Adrenal gland (tissue), 9 donors: ENCODE measurements at regions not wholly inside any gene's neighbourhood (a gene's known extent, or its start where the extent isn't known, plus 50 kb on each side); places are given as distances from the start of the nearest gene placed in this dataset.

Experiments used
- DNase-seq, 7 donors: peaks; one replicate each; pipeline ENCODE4 v3.0.0-alpha.2; 2019 to 2020
- H3K27ac ChIP-seq, 5 donors: fragments of 200-600 bp; sonication (generic) in 4 of 5; 1 replicate in 3 of 5; 2 replicates in 2 of 5; pipeline versions ENCODE4 v1.5.1 to v1.8.0; 2016 to 2020; ENCODE audit warnings: mild to moderate bottlenecking in 1 of 5
- H3K27me3 ChIP-seq: fragments of 200-600 bp; 2 replicates; pipeline ENCODE4 v1.8.0; 2021
- H3K36me3 ChIP-seq, 2 donors: fragments of 200-600 bp; replicated peaks in 1 of 2; 1 replicate in 1 of 2; 2 replicates in 1 of 2; pipeline versions ENCODE4 v1.5.1 to v1.8.0; 2018 to 2022
- H3K4me1 ChIP-seq, 2 donors: fragments of 200-600 bp; replicated peaks in 1 of 2; 1 replicate in 1 of 2; 2 replicates in 1 of 2; pipeline versions ENCODE4 v1.5.1 to v1.8.0; 2018 to 2021
- H3K4me3 ChIP-seq, 4 donors: fragments of 200-600 bp; sonication (generic) in 3 of 4; one replicate each; pipeline ENCODE4 v1.5.1; 2016 to 2018
- H3K9me3 ChIP-seq, 3 donors: fragments of 200-600 bp; sonication (generic) in 1 of 3; replicated peaks in 1 of 3; 1 replicate in 2 of 3; 2 replicates in 1 of 3; pipeline versions ENCODE4 v1.5.1 to v1.8.0; 2016 to 2021
- CTCF ChIP-seq, 6 experiments: fragments of 450-650 bp in 4 of 6; fragments of 200-600 bp in 2 of 6; sonication (generic) in 1 of 6; IDR thresholded peaks; 1 replicate in 5 of 6; 2 replicates in 1 of 6; pipeline versions ENCODE4 v1.5.1 to v1.8.0; 2016 to 2021; ENCODE audit warnings: antibody characterized with exemption in 6 of 6, mild to moderate bottlenecking in 2 of 6, moderate library complexity in 1 of 6
- POLR2A ChIP-seq, 2 donors: fragments of 450-650 bp; IDR thresholded peaks; one replicate each; pipeline ENCODE4 v1.6.1; 2017; ENCODE audit warnings: antibody characterized with exemption in 2 of 2, mild to moderate bottlenecking in 2 of 2, moderate library complexity in 1 of 2
- WGBS, 4 donors: extraction: QIAGEN DNeasy Blood & Tissue Kit in 2 of 4; methylation state at CpG; one replicate each; pipeline versions ENCODE4 v1.1.5 to v1.1.7; 2013 to 2017; 5-methylcytosine and 5-hydroxymethylcytosine counted together
- intact Hi-C, 2 donors: fragments of 100-400 bp; cut with DNase I; formaldehyde crosslinking; loops; one replicate each; pipeline versions ENCODE4 v1.14.1 to v1.15.0; 2022 to 2023
- donor health status: healthy with polysubstance abuse.
- donor health status: Bipolar disorder and iron deficiency.
- donor health status: DM: yes; HTN: yes; CAD: no.
- donor health status: DM: no; HTN: no; CAD: no.
- donor health status: DM: no; HTN: no; CAD: no.

- intact Hi-C loops, result no loop called here
- H3K36me3 ChIP-seq, result no peaks in the 10 kb centered on the region
- peak overlapping the region in 1 of 5 donors; percentile 79 for H3K27ac ChIP-seq
- 67 to 96% (median 88%) methylated on average over 1 of the region's 1 CpG for WGBS, 4 donors
- no peak for DNase-seq
- no peak overlapping the region for H3K4me3 ChIP-seq
- TF ChIP-seq POLR2A (IDR thresholded peaks at IDR 0.05) (no peak), CTCF (IDR thresholded peaks at IDR 0.05) (no peak)
- no peaks in the 10 kb centered on the region for H3K27me3 ChIP-seq
- peaks cover 0 to 14% of the 10 kb centered on the region in 2 donors for H3K4me1 ChIP-seq
- no peaks in the 10 kb centered on the region for H3K9me3 ChIP-seq
Measured at GRCh38 chr10:4132216-4132556, 347.2 kb upstream of the KLF6 start.

GRCh38 chr10:4131407-4132215 is 346.6 kb upstream of the KLF6 start:
- H3K27me3 ChIP-seq, result no peaks in the 10 kb centered on the region
- 67 to 74% (median 71%) methylated on average over 5 of the region's 5 CpGs for WGBS, 4 donors
- no peaks in the 10 kb centered on the region for H3K9me3 ChIP-seq
- TF ChIP-seq POLR2A (IDR thresholded peaks at IDR 0.05) (no peak), CTCF (IDR thresholded peaks at IDR 0.05) (no peak)
- peaks cover 0 to 14% of the 10 kb centered on the region in 2 donors for H3K4me1 ChIP-seq
- no peaks in the 10 kb centered on the region for H3K36me3 ChIP-seq
- peak in 1 of 7 donors; percentile 28 for DNase-seq
- H3K27ac ChIP-seq, result peak overlapping the region in 2 of 5 donors; percentile 17 to 79
- H3K4me3 ChIP-seq, result no peak overlapping the region
- intact Hi-C loops, result no loop called here

- intact Hi-C loops, result no loop called here
- Histone ChIP-seq H3K4me1 (peaks cover 0 to 14% of the 10 kb centered on the region in 2 donors), H3K4me3 (no peak overlapping the region), H3K9me3 (no peaks in the 10 kb centered on the region), H3K36me3 (no peaks in the 10 kb centered on the region), H3K27me3 (no peaks in the 10 kb centered on the region), H3K27ac (peak overlapping the region in 1 of 5 donors; percentile 77)
- DNase-seq, result no peak
- WGBS, 4 donors, result 60 to 74% (median 69%) methylated on average over 4 of the region's 4 CpGs
- TF ChIP-seq POLR2A (IDR thresholded peaks at IDR 0.05) (no peak), CTCF (IDR thresholded peaks at IDR 0.05) (no peak)
Measured at GRCh38 chr10:4130685-4131084, 345.7 kb upstream of the KLF6 start.

GRCh38 chr10:4129866-4130477 is 345.0 kb upstream of the KLF6 start:
- 82 to 94% (median 90%) methylated on average over 12 of the region's 12 CpGs for WGBS, 4 donors
- peaks cover 0 to 14% of the 10 kb centered on the region in 2 donors for H3K4me1 ChIP-seq
- no peaks in the 10 kb centered on the region for H3K27me3 ChIP-seq
- peak overlapping the region in 1 of 5 donors; percentile 77 for H3K27ac ChIP-seq
- no peak overlapping the region for H3K4me3 ChIP-seq
- intact Hi-C loops, result no loop called here
- no peaks in the 10 kb centered on the region for H3K36me3 ChIP-seq
- DNase-seq, result no peak
- H3K9me3 ChIP-seq, result no peaks in the 10 kb centered on the region
- TF ChIP-seq POLR2A (IDR thresholded peaks at IDR 0.05) (no peak), CTCF (IDR thresholded peaks at IDR 0.05) (no peak)
